GM18909 (cell line): ENCODE measurements at regions not wholly inside any gene's neighbourhood (a gene's known extent, or its start where the extent isn't known, plus 50 kb on each side); places are given as distances from the start of the nearest gene placed in this dataset.
"Not testable (repeated sequence)": the region's sequence is repeated elsewhere in the genome, so short reads cannot be mapped to it uniquely, and the experiment has no call there.

Experiments
- ATAC-seq: cut with Tn5 transposase; IDR thresholded peaks from one replicate; pipeline ENCODE4 v1.9.1; 2021; ENCODE audit warnings: mild to moderate bottlenecking; ENCODE audit not compliant: unreplicated experiment, poor library complexity

GRCh38 chr5:174897281-174897950, 173.0 kb downstream of the MSX2 start:
- no peak for ATAC-seq

DNA sequence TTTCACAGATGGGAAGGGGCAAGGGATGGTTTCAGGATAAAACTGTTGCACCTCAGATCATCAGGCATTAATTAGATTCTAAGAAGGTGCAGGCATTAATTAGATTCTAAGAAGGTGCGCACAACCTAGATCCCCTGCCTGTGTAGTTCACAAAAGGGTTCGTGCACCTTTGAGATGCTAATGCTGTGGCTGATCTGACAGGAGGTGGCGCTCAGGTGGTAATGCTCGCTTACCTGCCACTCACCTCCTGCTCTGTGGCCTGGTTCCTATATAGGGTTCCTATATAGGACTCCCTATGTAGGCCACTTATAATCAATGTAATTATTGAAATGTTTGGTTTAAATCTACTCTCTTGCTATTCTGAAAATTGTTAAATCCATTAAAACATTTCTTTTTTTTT, 171.0 kb downstream of the MSX2 start:
- ATAC-seq: no peak

DNA sequence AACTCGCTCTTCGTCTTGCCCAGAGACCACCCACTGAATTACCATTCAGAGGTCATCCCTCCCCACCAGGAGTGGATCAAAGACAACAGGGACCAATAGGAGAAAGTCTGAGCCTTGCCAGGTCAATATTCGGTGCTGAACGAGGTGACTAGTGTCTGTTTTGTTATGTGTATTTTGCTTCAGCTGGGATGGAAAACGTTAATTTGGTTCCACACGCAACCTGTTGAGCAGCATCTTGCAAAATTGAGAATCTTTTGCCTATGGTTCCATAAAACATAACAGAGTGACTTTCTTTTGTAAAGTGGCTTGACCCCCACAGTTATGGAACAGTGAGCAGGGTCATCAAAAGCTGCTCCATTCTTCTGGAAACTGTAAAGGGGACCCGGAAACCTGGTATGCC, 168.4 kb downstream of the MSX2 start:
- no peak for ATAC-seq

GRCh38 chr5:174880412-174881200, 156.2 kb downstream of the MSX2 start:
- not testable (repeated sequence) for ATAC-seq

GRCh38 chr5:174877987-174878386, 153.6 kb downstream of the MSX2 start:
- no peak for ATAC-seq

- no peak for ATAC-seq
Measured at GRCh38 chr5:174872271-174872670, 147.9 kb downstream of the MSX2 start.

- no peak for ATAC-seq
Measured at GRCh38 chr5:174852143-174852542, 127.8 kb downstream of the MSX2 start.

GRCh38 chr5:174850565-174851169, 126.3 kb downstream of the MSX2 start:
- ATAC-seq: no peak

- no peak for ATAC-seq
Measured at GRCh38 chr5:174849426-174849825, 125.0 kb downstream of the MSX2 start.

DNA sequence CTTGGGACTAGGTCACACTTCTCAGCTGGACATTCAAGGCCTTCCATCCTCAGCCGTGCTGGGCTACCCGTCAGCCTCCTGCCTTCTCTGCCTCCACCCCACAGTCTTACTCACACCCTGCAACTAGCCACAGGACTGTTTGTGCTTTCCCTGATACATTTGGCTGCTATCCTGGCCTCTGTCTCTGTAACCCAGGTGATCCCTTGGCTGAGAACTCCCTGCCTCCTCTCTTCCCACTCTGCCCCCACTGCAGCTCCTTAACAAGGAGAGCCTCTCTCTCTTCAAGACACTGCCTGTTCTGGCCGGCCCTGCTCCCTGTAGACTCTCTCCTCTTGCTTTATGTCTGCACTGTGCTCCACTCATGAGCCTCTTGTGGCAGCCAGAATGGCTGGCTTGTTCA, 120.6 kb downstream of the MSX2 start:
- ATAC-seq: no peak

DNA sequence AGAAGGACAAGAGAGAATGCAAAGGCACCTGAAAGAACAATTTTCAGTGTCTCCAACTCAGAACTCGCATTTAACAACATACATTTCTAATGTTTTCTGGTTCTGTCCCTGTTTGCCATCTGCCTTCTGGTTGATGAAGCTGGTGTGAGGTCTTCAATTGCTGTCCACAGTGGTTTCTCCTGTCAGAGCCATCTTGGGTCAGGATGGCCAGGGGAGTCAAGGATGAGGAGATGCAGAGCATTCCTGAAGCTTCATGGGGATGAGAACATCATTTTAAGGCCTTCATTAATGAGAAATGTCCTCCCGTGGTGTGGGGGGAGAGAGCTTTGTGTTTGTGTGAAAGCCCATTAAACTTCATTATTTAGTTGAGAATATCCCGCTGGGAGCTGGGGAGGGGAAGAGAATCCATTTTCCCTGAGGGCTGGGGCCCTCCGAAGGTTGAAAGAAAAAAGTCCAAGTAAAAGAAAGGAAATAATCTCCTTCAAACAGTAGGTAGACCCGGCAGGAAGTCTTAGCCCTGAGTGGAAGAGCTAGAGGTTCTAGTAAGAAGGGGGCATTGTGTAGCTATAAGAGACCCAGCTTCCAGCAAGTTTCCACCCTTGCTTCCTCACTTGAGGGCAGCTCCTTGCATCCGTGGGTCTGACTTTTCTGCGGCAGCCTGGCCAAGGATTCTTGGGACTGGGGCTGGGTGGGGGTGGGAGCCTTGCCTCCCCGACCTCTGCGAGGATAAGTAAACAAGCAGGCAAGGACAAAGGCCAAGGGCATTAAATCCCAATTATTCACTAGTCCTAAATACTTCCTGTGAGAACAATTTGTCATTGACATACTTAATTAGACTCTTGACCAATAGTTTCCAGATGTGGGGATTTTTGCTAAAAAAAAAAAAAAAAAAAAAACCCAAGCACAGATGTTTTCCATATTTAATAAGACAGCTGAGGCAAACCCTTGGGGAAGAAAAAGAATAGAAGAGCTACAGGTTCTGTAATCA, 119.2 kb downstream of the MSX2 start:
- no peak for ATAC-seq

DNA sequence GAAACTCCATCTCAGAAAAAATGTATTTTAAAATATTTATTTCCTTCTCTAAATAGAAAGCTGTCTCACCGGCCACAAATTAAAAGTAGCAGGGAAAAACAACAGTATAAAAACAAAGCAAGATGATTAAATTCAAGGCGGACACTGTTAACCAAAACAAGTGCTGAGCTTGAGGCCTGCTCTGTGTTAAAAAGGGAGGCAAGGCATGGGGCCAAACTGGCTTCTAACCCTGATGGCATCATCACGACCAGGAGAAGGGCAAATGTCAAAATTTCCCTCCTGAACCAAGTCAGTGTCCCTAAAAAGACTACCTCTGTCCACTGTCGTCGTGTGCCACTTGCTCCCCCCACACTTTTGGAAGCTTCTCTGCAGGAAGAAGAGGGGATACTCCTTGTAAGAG, 116.1 kb downstream of the MSX2 start:
- ATAC-seq: no peak

DNA sequence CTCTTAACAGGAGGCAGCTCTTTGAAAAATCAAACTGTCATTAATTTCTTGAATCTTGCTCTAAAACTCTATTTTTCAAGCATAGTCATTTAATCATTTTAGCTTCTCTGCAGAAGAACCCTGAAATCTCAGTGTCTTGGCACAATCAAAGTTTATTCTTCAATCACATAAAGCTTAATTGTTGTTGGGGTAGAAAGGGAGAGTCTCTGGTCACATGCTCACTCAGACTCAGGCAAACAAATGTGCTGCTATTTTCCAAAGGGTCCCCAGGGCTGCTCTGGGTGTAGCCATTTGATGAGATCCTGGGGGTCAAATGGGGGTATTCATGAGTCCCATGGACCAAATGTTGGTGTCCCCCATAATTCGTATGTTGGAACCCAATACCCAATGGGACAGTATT, 114.8 kb downstream of the MSX2 start:
- no peak for ATAC-seq

GRCh38 chr5:174837919-174838902, 113.8 kb downstream of the MSX2 start:
- no peak for ATAC-seq

DNA sequence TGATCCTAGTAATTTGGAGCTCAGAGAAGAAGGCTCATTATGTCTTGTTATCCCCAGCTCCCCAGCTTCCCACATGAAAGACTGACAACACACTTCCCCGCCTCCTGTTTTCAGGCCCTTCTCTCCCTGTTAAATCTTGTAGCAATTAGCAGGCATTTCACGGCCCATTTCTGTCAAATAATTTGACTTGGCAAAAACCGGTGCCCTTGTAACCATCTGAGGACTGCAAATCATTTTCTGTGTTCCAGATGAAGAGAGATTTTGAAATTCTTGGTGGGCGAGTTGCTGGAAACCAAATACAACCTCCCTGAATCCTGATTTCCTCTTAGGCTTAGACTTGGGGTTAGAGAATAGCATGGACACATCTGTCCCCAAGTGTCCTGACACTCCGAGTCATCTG, 109.7 kb downstream of the MSX2 start:
- no peak for ATAC-seq

- peak; percentile 45 for ATAC-seq
Measured at GRCh38 chr5:174832811-174833210, 108.4 kb downstream of the MSX2 start.

DNA sequence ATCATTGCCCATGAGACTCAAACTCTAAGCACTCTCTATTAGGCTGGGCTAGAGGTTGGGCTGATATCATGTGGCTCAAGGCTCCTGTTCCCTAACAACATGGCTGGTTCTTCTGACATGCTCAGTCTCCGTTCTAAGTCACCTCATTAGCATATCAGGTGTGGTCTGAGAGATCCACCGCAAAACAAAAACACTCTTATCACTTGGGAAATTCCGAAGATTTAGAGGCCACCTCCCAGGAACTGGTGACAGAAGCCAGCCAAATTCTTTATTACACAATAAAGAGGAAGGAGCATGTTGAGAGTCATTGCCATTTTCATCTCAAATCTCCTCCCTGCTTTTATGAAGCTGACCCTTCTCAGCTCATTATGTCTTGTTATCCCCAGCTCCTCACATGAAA, 107.6 kb downstream of the MSX2 start:
- no peak for ATAC-seq

DNA sequence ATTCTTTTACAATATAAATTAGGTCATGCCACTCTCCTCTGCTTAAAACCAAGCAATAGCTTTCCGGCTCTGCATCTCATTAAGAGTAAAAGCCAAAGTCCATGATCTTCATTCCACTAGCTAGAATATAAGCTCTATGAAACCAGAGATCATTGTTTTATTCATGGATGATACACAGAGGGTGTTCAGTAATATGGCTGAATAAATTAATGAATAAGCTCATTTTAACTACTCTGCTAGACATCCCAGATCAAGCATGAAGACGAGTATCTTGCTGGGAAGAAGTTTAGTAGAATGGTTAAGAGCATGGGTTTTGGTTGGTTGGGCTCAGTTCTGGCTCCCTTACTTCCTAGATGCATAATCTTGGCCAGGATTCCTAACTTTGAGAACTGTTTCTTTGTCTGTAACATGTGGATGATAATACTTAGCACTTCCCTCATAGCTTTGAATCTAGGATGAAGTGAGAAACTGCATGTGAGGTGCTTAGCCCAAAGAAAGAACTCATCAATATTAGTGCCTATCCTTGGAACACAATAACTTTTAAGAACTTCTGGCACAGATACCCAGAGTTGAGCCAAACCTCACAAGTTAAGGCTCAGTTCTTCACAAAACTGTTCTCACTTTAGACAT, 106.8 kb downstream of the MSX2 start:
- no peak for ATAC-seq

DNA sequence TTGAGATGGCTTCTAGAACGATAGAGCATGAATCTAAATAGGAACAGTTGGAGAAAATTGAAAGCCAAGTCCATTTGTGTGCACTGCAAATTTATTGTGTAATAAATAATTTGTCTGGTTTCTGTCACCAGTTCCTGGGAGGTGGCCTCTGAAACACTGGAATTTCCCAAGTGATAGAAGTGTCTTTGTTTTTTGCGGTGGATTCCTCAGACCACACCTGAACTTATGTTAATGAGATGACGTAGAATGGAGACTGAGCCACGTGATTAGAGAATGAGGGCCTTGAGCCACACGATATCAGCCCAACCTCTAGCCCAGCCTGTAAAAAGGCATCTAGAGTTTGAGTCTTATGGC, 105.1 kb downstream of the MSX2 start:
- no peak for ATAC-seq
